SK-N-MC (cell line): ENCODE measurements at regions not wholly inside any gene's neighbourhood (a gene's known extent, or its start where the extent isn't known, plus 50 kb on each side); places are given as distances from the start of the nearest gene placed in this dataset.

Experiments
- EZH2 ChIP-seq: fragments of 200-600 bp; sonication (generic); IDR thresholded peaks from one replicate; pipeline ENCODE4 v1.6.1; 2017; ENCODE audit warnings: antibody characterized with exemption
- POLR2AphosphoS5 ChIP-seq: IDR thresholded peaks from 2 replicates; pipeline ENCODE4 v1.6.1; 2012; ENCODE audit warnings: mild to moderate bottlenecking, low read depth, low read length, borderline replicate concordance

DNA sequence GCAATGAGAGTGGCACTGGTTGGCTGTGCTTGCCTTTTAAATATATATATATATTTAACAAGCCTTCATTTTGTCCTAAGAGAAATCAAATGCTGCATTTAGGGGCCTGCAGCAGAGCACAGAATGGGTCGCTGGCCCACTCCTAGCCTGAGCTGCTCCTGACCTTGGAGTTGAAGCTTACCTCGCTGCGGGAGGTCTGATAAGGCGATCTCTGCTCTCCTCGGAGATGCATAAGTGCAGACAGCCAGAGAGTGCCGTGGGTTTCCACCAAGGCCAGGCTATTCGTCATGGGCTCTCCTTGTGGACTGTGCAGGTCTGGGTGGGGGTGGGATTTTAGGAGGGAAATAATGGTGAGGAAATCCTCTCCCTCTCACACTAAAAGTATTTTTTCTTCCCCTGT, 99.5 kb upstream of the IKZF1 start:
- no peak for TF ChIP-seq POLR2AphosphoS5
- no peak for TF ChIP-seq EZH2
